Caki2 (cell line): ENCODE measurements at regions not wholly inside any gene's neighbourhood (a gene's known extent, or its start where the extent isn't known, plus 50 kb on each side); places are given as distances from the start of the nearest gene placed in this dataset.

Source experiments
- DNase-seq: peaks from one replicate; pipeline ENCODE4 v3.0.0-alpha.2; 2015; ENCODE audit warnings: low read depth
- in situ Hi-C: cut with HindIII; loops from 2 replicates; pipeline ENCODE4 v1.10.0; 2016; ENCODE audit warnings: low sequenced_read_pairs, low pct_unique_long_range_greater_than_20kb, mixed read lengths

GRCh38 chr18:78693429-78693828, 286.2 kb upstream of the SALL3 start:
- in situ Hi-C loops, result no loop called here
- no peak for DNase-seq

GRCh38 chr18:78696698-78697435, 282.8 kb upstream of the SALL3 start:
- in situ Hi-C loops, result no loop called here
- DNase-seq, result no peak

GRCh38 chr18:78697446-78697845, 282.2 kb upstream of the SALL3 start:
- in situ Hi-C loops, result no loop called here
- DNase-seq, result no peak

GRCh38 chr18:78698914-78699313, 280.7 kb upstream of the SALL3 start:
- DNase-seq, result no peak
- in situ Hi-C loops, result no loop called here

GRCh38 chr18:78699499-78699898, 280.1 kb upstream of the SALL3 start:
- in situ Hi-C loops, result no loop called here
- no peak for DNase-seq

GRCh38 chr18:78701771-78702396, 277.7 kb upstream of the SALL3 start:
- in situ Hi-C loops, result no loop called here
- DNase-seq, result no peak

GRCh38 chr18:78703291-78703690, 276.3 kb upstream of the SALL3 start:
- in situ Hi-C loops, result no loop called here
- no peak for DNase-seq

GRCh38 chr18:78704971-78705461, 274.6 kb upstream of the SALL3 start:
- no peak for DNase-seq
- in situ Hi-C loops, result no loop called here

GRCh38 chr18:78709261-78709809, 270.3 kb upstream of the SALL3 start:
- in situ Hi-C loops, result no loop called here
- DNase-seq, result no peak

- in situ Hi-C loops, result no loop called here
- no peak for DNase-seq
Measured at GRCh38 chr18:78711316-78711715, 268.3 kb upstream of the SALL3 start.

GRCh38 chr18:78711971-78712370, 267.6 kb upstream of the SALL3 start:
- DNase-seq, result no peak
- in situ Hi-C loops, result no loop called here

GRCh38 chr18:78713069-78713468, 266.5 kb upstream of the SALL3 start:
- in situ Hi-C loops, result no loop called here
- DNase-seq, result no peak

GRCh38 chr18:78713726-78714125, 265.9 kb upstream of the SALL3 start:
- DNase-seq, result no peak
- in situ Hi-C loops, result no loop called here

GRCh38 chr18:78716022-78716421, 263.6 kb upstream of the SALL3 start:
- DNase-seq, result no peak
- in situ Hi-C loops, result no loop called here

GRCh38 chr18:78716581-78716980, 263.0 kb upstream of the SALL3 start:
- in situ Hi-C loops, result no loop called here
- no peak for DNase-seq

GRCh38 chr18:78717051-78717765, 262.4 kb upstream of the SALL3 start:
- no peak for DNase-seq
- in situ Hi-C loops, result no loop called here

- in situ Hi-C loops, result no loop called here
- DNase-seq, result no peak
Measured at GRCh38 chr18:78717766-78718150, 261.9 kb upstream of the SALL3 start.

GRCh38 chr18:78719821-78720220, 259.8 kb upstream of the SALL3 start:
- in situ Hi-C loops, result no loop called here
- DNase-seq, result no peak
